AG09309 (cell line): ENCODE measurements at regions not wholly inside any gene's neighbourhood (a gene's known extent, or its start where the extent isn't known, plus 50 kb on each side); places are given as distances from the start of the nearest gene placed in this dataset.

ENCODE experiments used
- DNase-seq: peaks from one replicate; pipeline ENCODE4 v3.0.0-alpha.2; 2010; ENCODE audit warnings: low read depth
- H3K4me3 ChIP-seq: 2 replicates; pipeline ENCODE4 v1.5.1; 2011; ENCODE audit warnings: mild to moderate bottlenecking, low read depth, low read length, moderate library complexity; ENCODE audit not compliant: control insufficient read depth
- CTCF ChIP-seq: IDR thresholded peaks from 2 replicates; pipeline ENCODE4 v1.5.1; 2011; ENCODE audit warnings: mild to moderate bottlenecking, low read depth, low read length, inconsistent platforms; ENCODE audit not compliant: insufficient read depth, control insufficient read depth; ENCODE audit errors: missing control alignments

- no peak for DNase-seq
- H3K4me3 ChIP-seq = no peak overlapping the region
- no peak for TF ChIP-seq CTCF
Measured at GRCh38 chr7:24216576-24217125, 67.3 kb upstream of the NPY start.

- no peak overlapping the region for H3K4me3 ChIP-seq
- no peak for DNase-seq
- no peak for TF ChIP-seq CTCF
Measured at GRCh38 chr7:24221500-24221899, 62.5 kb upstream of the NPY start.

GRCh38 chr7:24227068-24227467 is 56.9 kb upstream of the NPY start:
- H3K4me3 ChIP-seq = no peak overlapping the region
- no peak for TF ChIP-seq CTCF
- DNase-seq = no peak

- H3K4me3 ChIP-seq = no peak overlapping the region
- DNase-seq = no peak
- no peak for TF ChIP-seq CTCF
Measured at GRCh38 chr7:24227603-24228359, 56.2 kb upstream of the NPY start.

- no peak for TF ChIP-seq CTCF
- H3K4me3 ChIP-seq = no peak overlapping the region
- DNase-seq = no peak
Measured at GRCh38 chr7:24229481-24230226, 54.3 kb upstream of the NPY start.

- H3K4me3 ChIP-seq = no peak overlapping the region
- no peak for TF ChIP-seq CTCF
- no peak for DNase-seq
Measured at GRCh38 chr7:24231493-24231892, 52.5 kb upstream of the NPY start.
